CD4-positive, alpha-beta memory T cell (primary cell): ENCODE measurements at regions not wholly inside any gene's neighbourhood (a gene's known extent, or its start where the extent isn't known, plus 50 kb on each side); places are given as distances from the start of the nearest gene placed in this dataset.

Source experiments
- CTCF ChIA-PET: fragments of 350-600 bp; sonication (Branson Sonifier 250); formaldehyde crosslinking; loops from one replicate; lab custom pipeline; 2021; ENCODE audit warnings: inconsistent platforms; ENCODE audit not compliant: partially characterized antibody; lab: Charles Lee
- POLR2A ChIA-PET: fragments of 350-600 bp; sonication (Branson Sonifier 250); formaldehyde crosslinking; loops from one replicate; lab custom pipeline; 2021; ENCODE audit not compliant: partially characterized antibody; lab: Charles Lee
- DNase-seq, 5 donors: peaks; one replicate each; pipeline versions ENCODE4 v3.0.0 to v3.0.0-alpha.2; 2020 to 2022; ENCODE audit warnings: mixed read lengths in 1 of 5
- H3K27ac ChIP-seq: one replicate; pipeline ENCODE4 v1.7.0; 2013; ENCODE audit warnings: low read depth, low read length
- H3K27me3 ChIP-seq: 2 replicates; pipeline ENCODE4 v1.7.0; 2013; ENCODE audit warnings: mild to moderate bottlenecking, low read length, moderate library complexity; ENCODE audit not compliant: insufficient read depth
- H3K36me3 ChIP-seq: 2 replicates; pipeline ENCODE4 v1.7.0; 2013; ENCODE audit warnings: mild to moderate bottlenecking, low read length, moderate library complexity; ENCODE audit not compliant: insufficient read depth
- H3K4me1 ChIP-seq: 2 replicates; pipeline ENCODE4 v1.7.0; 2013; ENCODE audit warnings: mild to moderate bottlenecking, low read length, moderate library complexity; ENCODE audit not compliant: insufficient read depth
- H3K4me3 ChIP-seq, 2 donors: one replicate each; pipeline ENCODE4 v1.7.0; 2013; ENCODE audit warnings: low read length in 2 of 2, mild to moderate bottlenecking in 1 of 2
- H3K9me3 ChIP-seq, 2 donors: one replicate each; pipeline ENCODE4 v1.7.0; 2013; ENCODE audit warnings: low read length in 2 of 2, control low read depth in 1 of 2; ENCODE audit not compliant: control insufficient read depth in 1 of 2
- H3K27ac Mint-ChIP-seq, 7 donors: one replicate each; pipeline ENCODE4 v1.8.0; 2020 to 2021; ENCODE audit warnings: mixed read lengths in 7 of 7, mild to moderate bottlenecking in 6 of 7, inconsistent platforms in 3 of 7, moderate library complexity in 3 of 7
- H3K27me3 Mint-ChIP-seq, 2 donors: one replicate each; pipeline ENCODE4 v1.8.0; 2020 to 2021; ENCODE audit warnings: mixed read lengths in 2 of 2
- H3K36me3 Mint-ChIP-seq, 2 donors: one replicate each; pipeline ENCODE4 v1.8.0; 2020 to 2021; ENCODE audit warnings: mixed read lengths in 2 of 2, inconsistent platforms in 1 of 2, mild to moderate bottlenecking in 1 of 2
- H3K4me1 Mint-ChIP-seq, 4 donors: one replicate each; pipeline ENCODE4 v1.8.0; 2020 to 2021; ENCODE audit warnings: mixed read lengths in 4 of 4, mild to moderate bottlenecking in 1 of 4
- H3K4me3 Mint-ChIP-seq, 8 donors: one replicate each; pipeline ENCODE4 v1.8.0; 2020 to 2021; ENCODE audit warnings: mixed read lengths in 8 of 8, mild to moderate bottlenecking in 7 of 8, moderate library complexity in 6 of 8, inconsistent platforms in 3 of 8
- H3K9me3 Mint-ChIP-seq, 8 donors: one replicate each; pipeline ENCODE4 v1.8.0; 2020 to 2021; ENCODE audit warnings: mixed read lengths in 8 of 8, mild to moderate bottlenecking in 5 of 8, inconsistent platforms in 3 of 8, moderate library complexity in 1 of 8
- intact Hi-C: fragments of 100-400 bp; cut with micrococcal nuclease; formaldehyde crosslinking; loops from one replicate; pipeline ENCODE4 v1.15.1; 2023

DNA sequence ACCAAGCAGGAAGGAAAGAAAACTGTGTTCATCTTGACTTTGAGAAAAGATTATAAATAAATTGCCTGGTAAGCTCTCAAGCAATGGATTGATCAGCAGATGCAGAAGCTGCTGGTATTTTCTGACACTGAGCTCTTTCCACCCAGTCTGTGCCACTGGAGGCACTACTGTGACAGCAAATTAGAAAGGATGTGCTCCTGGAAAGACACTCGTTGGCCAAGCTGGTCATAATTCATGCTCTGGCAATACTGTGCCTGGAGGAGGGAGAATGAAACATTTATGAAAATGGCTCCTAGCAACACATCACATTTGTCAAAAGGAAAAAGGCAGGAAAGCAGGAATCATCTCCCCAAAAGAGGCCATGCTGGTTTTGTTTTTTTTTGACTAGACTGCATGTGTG lies 84.2 kb downstream of the CAVIN4 start:
- H3K9me3 Mint-ChIP-seq, result peaks cover 2 to 15% (median 5%) of the 10 kb centered on the region in 8 donors
- H3K4me1 ChIP-seq, result no peaks in the 10 kb centered on the region
- H3K36me3 ChIP-seq, result no peaks in the 10 kb centered on the region
- peaks cover 4 to 6% of the 10 kb centered on the region in 2 donors for H3K27me3 Mint-ChIP-seq
- no peaks in the 10 kb centered on the region for H3K9me3 ChIP-seq
- no peak for DNase-seq
- no peaks in the 10 kb centered on the region for H3K27me3 ChIP-seq
- H3K4me3 Mint-ChIP-seq, result no peak overlapping the region
- H3K27ac ChIP-seq, result no peak overlapping the region
- intact Hi-C loops, result no loop called here
- ChIA-PET CTCF (no interaction called here), POLR2A (interaction anchor here (0.7 kb wide), 1 partner anchor 1013 kb away, joined by 3 read pairs; no protein-coding TSS in a partner anchor)
- no peak overlapping the region for H3K27ac Mint-ChIP-seq
- no peaks in the 10 kb centered on the region for H3K4me1 Mint-ChIP-seq
- H3K4me3 ChIP-seq, result no peak overlapping the region
- H3K36me3 Mint-ChIP-seq, result no peaks in the 10 kb centered on the region

DNA sequence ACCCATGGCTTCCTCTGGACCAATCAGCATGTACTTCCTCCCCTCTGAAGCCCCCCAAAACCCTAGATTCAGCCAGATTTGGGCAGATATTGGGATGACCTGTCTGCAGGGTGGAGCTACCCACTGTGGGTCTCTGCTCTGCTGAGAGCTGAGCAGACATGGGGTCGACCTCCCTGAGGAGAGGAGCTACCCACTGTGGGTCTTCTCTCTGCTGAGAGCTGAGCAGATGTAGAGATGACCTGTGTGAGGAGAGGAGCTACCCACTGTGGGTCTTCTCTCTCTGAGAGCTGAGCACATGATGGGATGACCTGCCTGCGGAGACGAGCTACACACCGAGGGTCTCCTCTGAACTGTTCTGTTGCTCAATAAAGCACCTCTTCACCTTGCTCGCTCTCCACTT lies 89.6 kb downstream of the CAVIN4 start:
- no peak overlapping the region for H3K27ac ChIP-seq
- peaks cover 2 to 6% of the 10 kb centered on the region in 2 donors for H3K27me3 Mint-ChIP-seq
- no peak overlapping the region for H3K4me3 Mint-ChIP-seq

DNA sequence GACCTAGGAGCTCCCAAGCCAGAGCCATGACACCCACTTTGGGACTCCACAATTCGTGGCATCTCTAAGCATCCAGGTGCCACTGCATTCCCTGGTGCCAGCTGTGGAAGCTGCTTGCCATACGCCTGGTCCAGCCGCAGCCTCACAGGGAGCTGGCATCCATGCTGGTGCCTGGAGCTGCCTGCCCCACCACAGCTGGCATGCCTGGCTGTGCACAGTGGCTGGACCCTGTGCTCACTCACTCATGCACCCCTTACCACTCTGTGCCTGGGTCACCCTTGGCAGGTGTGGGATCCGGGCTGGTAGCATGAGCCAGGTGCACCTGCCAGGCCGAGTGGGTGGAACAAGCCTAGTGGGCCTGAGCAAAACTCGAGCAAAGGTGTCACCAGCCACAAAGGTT lies 90.1 kb downstream of the CAVIN4 start:
- H3K9me3 ChIP-seq, result no peaks in the 10 kb centered on the region
- H3K36me3 ChIP-seq, result no peaks in the 10 kb centered on the region
- no peaks in the 10 kb centered on the region for H3K36me3 Mint-ChIP-seq
- H3K27ac ChIP-seq, result no peak overlapping the region
- H3K9me3 Mint-ChIP-seq, result peaks cover 0 to 4% (median under 1%) of the 10 kb centered on the region in 8 donors
- ChIA-PET CTCF (no interaction called here), POLR2A (no interaction called here)
- no peaks in the 10 kb centered on the region for H3K4me1 Mint-ChIP-seq
- DNase-seq, result no peak
- H3K27me3 ChIP-seq, result no peaks in the 10 kb centered on the region
- no peak overlapping the region for H3K4me3 Mint-ChIP-seq
- intact Hi-C loops, result no loop called here
- peaks cover 2 to 7% of the 10 kb centered on the region in 2 donors for H3K27me3 Mint-ChIP-seq
- H3K4me1 ChIP-seq, result no peaks in the 10 kb centered on the region
- no peak overlapping the region for H3K27ac Mint-ChIP-seq
- H3K4me3 ChIP-seq, result no peak overlapping the region

More for the DNA sequence above, 89.6 kb downstream of the CAVIN4 start:
- Histone ChIP-seq H3K9me3 (no peaks in the 10 kb centered on the region), H3K4me1 (no peaks in the 10 kb centered on the region), H3K27me3 (no peaks in the 10 kb centered on the region), H3K36me3 (no peaks in the 10 kb centered on the region), H3K4me3 (no peak overlapping the region)
- POLR2A ChIA-PET, result no interaction called here
- intact Hi-C loops, result no loop called here
- DNase-seq, result no peak
- CTCF ChIA-PET, result no interaction called here
- H3K27ac Mint-ChIP-seq, result no peak overlapping the region
- H3K4me1 Mint-ChIP-seq, result no peaks in the 10 kb centered on the region
- no peaks in the 10 kb centered on the region for H3K36me3 Mint-ChIP-seq
- peaks cover 0 to 4% (median under 1%) of the 10 kb centered on the region in 8 donors for H3K9me3 Mint-ChIP-seq

DNA sequence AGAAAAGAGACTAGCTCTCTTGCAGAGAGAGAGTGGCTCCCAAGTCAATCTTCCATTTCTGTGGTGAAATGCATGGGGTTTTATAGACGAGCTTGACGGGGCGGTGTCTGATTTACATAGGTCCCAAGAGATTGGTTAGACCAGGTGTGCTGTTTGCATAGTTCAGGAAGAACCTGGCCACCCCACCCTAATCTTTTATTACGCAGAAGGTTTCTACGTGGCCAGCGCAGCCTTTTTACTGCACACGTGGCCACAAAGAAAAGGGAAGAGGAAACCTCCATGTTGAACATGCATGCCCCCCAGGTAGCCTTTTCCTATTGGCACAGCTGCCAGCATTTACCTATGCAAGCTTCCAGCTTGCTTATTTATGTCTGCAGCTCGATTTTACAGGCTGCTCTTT lies 92.1 kb downstream of the CAVIN4 start:
- Mint-ChIP-seq H3K4me1 (no peaks in the 10 kb centered on the region), H3K9me3 (peaks cover 0 to 4% (median under 1%) of the 10 kb centered on the region in 8 donors), H3K4me3 (no peak overlapping the region), H3K27ac (no peak overlapping the region), H3K36me3 (no peaks in the 10 kb centered on the region), H3K27me3 (peaks cover 2 to 7% of the 10 kb centered on the region in 2 donors)
- POLR2A ChIA-PET, result no interaction called here
- Histone ChIP-seq H3K4me1 (no peaks in the 10 kb centered on the region), H3K4me3 (no peak overlapping the region), H3K27ac (no peak overlapping the region), H3K27me3 (no peaks in the 10 kb centered on the region), H3K36me3 (no peaks in the 10 kb centered on the region), H3K9me3 (no peaks in the 10 kb centered on the region)
- no peak for DNase-seq
- intact Hi-C loops, result no loop called here
- CTCF ChIA-PET, result no interaction called here

DNA sequence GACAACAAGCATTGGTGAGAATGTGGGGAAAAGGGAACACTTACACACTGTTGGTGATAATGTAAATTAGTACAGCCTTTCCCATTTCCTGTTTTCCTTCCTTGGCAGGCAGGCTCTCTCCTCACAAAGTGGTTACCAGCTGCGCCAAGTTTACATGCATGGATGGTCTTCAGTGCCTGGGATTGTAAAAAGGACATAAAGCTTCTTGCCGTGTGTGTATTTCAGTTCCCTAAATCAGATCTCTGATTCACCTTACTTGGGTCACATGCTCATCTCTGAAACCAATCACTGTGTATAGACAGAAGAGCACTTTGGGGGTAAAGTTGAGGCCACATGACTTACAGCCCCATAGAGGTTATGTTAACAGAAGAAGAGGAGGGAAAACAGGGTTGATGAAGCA lies 92.8 kb downstream of the CAVIN4 start:
- H3K4me1 ChIP-seq, result no peaks in the 10 kb centered on the region
- no peaks in the 10 kb centered on the region for H3K9me3 ChIP-seq
- DNase-seq, result no peak
- Mint-ChIP-seq H3K4me1 (no peaks in the 10 kb centered on the region), H3K9me3 (peaks cover 0 to 4% (median under 1%) of the 10 kb centered on the region in 8 donors), H3K27ac (no peak overlapping the region), H3K27me3 (peaks cover 2 to 5% of the 10 kb centered on the region in 2 donors), H3K36me3 (no peaks in the 10 kb centered on the region), H3K4me3 (no peak overlapping the region)
- no peaks in the 10 kb centered on the region for H3K27me3 ChIP-seq
- POLR2A ChIA-PET, result no interaction called here
- no peak overlapping the region for H3K27ac ChIP-seq
- CTCF ChIA-PET, result no interaction called here
- intact Hi-C loops, result no loop called here
- no peaks in the 10 kb centered on the region for H3K36me3 ChIP-seq
- no peak overlapping the region for H3K4me3 ChIP-seq

DNA sequence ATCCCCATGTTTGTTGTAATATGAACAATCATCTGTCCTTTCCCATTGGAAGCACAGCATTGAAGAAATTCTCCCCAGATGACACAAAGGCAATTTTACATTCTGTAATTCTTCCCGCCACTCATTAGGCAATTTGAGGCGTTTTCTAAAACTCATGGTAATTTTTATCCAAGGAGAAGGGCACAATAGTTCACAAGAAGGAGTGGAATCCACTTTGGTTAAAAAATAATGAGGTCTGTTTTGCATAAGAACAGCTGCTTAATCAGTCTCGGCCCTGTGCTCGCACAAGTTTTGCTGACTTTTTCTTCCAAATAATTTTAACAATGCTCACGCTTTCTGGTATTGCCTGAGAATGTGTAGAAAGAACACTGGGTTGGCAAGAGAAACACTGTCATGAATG lies 94.0 kb downstream of the CAVIN4 start:
- Mint-ChIP-seq H3K4me1 (no peaks in the 10 kb centered on the region), H3K36me3 (no peaks in the 10 kb centered on the region), H3K27me3 (peaks cover 2 to 4% of the 10 kb centered on the region in 2 donors), H3K27ac (no peak overlapping the region), H3K9me3 (peaks cover 0 to 2% (median 0%) of the 10 kb centered on the region in 8 donors), H3K4me3 (no peak overlapping the region)
- Histone ChIP-seq H3K4me1 (no peaks in the 10 kb centered on the region), H3K27ac (no peak overlapping the region), H3K9me3 (no peaks in the 10 kb centered on the region), H3K36me3 (no peaks in the 10 kb centered on the region), H3K27me3 (no peaks in the 10 kb centered on the region), H3K4me3 (no peak overlapping the region)
- intact Hi-C loops, result no loop called here
- CTCF ChIA-PET, result no interaction called here
- no peak for DNase-seq
- POLR2A ChIA-PET, result no interaction called here

DNA sequence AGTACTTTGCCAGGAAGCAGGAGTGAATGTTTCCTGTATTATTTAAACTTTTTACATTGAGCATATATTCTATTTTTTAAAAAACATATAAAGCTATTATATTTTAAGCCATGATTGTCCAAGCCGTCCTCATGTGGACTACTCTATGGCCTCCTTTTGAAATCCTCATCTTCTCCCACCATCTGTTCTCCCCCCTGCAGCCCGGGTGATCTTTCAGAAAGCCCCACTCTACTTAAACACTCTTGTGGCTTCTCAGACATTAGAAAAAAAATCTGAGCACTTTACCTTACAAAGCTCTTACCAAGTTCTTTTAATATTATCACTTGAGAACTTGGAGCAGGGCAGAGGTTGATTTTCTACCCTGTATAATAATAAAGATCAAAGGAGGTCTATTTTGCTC lies 95.4 kb downstream of the CAVIN4 start:
- Mint-ChIP-seq H3K36me3 (no peaks in the 10 kb centered on the region), H3K27ac (no peak overlapping the region), H3K4me3 (no peak overlapping the region), H3K27me3 (peaks cover 1 to 2% of the 10 kb centered on the region in 2 donors), H3K4me1 (no peaks in the 10 kb centered on the region), H3K9me3 (peaks cover 0 to 2% (median 0%) of the 10 kb centered on the region in 8 donors)
- no peak for DNase-seq
- POLR2A ChIA-PET, result no interaction called here
- CTCF ChIA-PET, result no interaction called here
- no peaks in the 10 kb centered on the region for H3K27me3 ChIP-seq
- intact Hi-C loops, result no loop called here
- no peaks in the 10 kb centered on the region for H3K36me3 ChIP-seq
- H3K27ac ChIP-seq, result no peak overlapping the region
- H3K4me3 ChIP-seq, result no peak overlapping the region
- H3K9me3 ChIP-seq, result no peaks in the 10 kb centered on the region
- no peaks in the 10 kb centered on the region for H3K4me1 ChIP-seq
